SW480 (cell line): ENCODE measurements at regions not wholly inside any gene's neighbourhood (a gene's known extent, or its start where the extent isn't known, plus 50 kb on each side); places are given as distances from the start of the nearest gene placed in this dataset.
"Not testable (repeated sequence)": the region's sequence is repeated elsewhere in the genome, so short reads cannot be mapped to it uniquely, and the experiment has no call there.

Experiments
- DNase-seq: peaks from one replicate; pipeline ENCODE4 v3.0.0-alpha.2; 2016; ENCODE audit warnings: low spot score

DNA sequence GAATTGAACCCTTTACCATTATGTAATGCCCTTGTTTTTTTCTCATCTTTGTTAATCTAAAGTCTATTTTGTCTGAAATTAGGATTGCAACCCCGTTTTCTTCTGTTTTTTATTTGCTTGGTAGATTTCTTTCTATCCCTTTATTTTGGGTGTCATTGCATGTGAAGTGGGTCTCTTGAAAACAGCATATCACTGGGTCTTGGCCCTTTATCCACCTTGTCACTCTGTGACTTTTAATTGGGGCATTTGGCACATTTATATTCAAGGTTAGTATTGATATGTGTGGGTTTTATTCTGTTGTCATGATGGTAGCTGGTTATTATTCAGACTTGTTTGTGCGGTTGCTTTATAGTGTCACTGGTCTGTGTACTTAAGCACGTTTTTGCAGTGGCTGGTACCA lies 117.4 kb upstream of the MARCHF11 start:
- no peak for DNase-seq

DNA sequence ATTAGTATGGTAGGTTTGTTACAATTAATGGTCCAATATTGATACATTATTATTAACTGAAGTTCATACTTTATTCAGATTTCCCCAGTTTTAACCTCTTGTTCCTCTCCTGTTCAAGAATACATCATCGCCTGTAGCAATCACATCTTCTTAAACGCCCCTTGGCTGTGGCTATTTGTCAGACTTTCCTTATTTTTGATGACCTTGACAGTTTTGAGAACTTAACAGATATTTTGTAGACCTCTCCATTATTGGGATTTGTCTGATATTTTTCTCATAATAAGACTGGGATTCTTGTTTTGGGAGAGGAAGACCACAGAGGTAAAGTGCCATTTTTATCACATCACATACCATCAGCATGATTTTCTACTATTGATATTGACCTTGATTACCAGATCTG lies 112.3 kb upstream of the MARCHF11 start:
- DNase-seq, result no peak

DNA sequence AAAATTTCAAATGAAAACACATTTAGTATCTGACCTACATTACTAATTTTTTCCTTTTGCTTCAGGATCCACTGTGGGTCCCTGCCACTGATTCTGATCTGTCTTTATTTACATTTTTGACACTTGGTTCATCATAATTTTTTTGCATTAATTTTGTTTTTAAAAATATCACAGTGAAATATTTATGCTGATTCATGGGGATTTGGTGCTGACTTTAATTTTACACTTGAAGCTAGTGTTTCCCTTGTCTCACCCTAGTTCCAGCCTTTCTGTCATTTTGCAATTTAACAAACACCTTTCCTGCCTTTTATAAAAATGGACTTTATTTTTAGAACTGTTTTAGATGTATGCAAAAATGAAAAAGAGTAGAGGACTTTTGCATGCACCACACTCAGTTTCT lies 111.9 kb upstream of the MARCHF11 start:
- DNase-seq, result no peak

DNA sequence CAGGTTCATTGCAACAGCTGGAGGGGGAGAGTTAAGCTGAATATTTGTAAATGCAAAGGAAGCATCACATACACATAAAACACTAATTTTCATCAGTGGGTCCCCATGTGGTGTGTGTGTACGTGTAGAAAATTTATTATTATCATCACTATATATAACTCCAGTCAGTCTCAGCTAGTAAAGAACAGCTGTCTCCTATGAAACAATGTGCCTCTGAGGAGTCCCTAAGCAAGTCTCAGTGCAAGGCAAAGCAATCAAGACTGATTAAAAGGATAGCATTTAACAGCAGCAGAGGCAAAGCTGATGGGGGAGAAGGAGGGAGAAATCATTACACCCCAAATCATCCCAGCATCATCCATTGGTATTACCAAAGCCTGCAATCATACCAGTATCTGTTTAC lies 104.2 kb upstream of the MARCHF11 start:
- DNase-seq, result no peak

DNA sequence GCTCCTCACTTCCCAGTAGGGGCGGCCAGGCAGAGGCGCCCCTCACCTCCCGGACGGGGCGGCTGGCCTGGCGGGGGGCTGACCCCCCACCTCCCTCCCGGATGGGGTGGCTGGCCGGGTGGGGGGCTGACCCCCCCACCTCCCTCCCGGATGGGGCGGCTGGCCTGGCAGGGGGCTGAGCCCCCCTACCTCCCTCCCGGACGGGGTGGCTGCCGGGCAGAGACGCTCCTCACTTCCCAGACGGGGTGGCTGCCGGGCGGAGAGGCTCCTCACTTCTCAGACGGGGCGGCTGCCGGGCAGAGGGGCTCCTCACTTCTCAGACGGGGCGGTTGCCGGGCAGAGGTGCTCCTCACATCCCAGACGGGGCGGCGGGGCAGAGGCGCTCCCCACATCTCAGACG lies 97.3 kb upstream of the MARCHF11 start:
- DNase-seq, result not testable (repeated sequence)

DNA sequence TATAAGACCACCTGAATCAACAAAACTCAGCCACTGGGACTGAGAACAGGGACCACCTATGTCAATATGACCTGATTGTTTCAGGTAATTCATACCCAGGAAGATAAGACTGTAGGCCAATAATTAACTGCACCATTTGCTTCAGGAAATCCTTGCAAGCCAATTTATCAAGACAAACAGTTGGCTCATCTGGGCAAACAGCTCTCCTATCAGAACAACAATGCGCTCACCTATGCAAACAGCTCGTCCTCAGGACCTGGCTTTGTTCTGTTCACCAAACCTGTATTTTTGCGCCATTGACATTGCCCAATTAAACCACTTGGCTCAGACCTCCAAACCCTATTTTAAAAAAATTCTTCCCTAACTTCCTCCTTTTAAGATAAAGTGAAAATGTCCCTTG lies 92.3 kb upstream of the MARCHF11 start:
- no peak for DNase-seq

DNA sequence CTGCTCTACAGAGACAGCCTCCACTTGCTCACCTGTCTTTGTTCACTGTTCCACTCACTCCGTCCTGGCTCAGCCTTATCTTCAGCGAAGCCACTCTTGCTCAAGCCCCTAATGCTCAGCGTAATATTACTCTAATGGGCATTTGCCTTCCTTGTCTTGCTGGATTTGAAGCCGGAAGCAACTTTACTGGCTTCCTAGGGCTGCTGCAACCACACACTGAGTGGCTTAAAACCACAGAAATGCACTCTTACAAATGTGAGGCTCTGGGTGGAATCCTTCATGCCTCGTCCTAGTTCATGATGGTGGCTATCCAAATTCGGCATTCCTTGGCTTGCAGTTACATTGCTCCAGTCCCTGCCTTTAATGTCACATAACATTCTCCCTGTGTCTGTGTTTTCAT lies 85.5 kb upstream of the MARCHF11 start:
- peak; percentile 23 for DNase-seq

DNA sequence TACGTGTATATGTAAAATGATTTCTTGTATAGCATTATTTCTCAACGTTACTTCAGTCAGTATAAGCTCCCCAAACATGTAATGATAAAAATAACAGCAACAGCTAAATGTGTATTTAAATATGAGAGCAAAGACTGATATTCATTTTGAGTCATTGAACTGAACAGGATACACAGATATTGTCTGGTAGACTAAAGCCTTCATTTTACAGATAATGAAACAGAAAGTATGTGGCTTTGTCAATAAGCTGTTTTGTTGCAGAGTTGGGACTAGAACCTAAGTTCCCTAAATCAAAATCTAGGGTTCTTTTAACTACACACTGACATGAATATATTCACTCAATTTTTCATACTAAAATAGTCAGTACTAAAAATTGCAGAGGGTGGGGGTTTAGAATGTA lies 80.4 kb upstream of the MARCHF11 start:
- no peak for DNase-seq

DNA sequence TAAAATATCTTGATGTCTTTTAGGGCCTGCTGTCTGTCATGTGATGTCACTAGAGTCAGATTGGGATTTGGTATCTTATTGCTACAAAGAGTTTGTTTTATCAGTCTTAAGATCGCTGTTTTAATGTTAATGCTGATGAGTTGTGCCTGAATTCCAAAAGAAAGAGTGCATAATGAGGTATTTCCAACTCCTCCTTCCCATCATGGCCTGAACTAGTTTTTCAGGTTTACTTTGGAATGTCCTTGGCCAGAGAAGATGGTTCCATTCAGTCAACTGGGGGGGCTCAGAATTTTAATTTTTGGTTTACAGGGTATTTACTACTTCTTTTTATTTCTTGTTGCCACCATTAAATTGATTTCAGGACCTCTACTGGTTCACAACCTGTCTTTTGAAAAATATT lies 74.3 kb upstream of the MARCHF11 start:
- no peak for DNase-seq

DNA sequence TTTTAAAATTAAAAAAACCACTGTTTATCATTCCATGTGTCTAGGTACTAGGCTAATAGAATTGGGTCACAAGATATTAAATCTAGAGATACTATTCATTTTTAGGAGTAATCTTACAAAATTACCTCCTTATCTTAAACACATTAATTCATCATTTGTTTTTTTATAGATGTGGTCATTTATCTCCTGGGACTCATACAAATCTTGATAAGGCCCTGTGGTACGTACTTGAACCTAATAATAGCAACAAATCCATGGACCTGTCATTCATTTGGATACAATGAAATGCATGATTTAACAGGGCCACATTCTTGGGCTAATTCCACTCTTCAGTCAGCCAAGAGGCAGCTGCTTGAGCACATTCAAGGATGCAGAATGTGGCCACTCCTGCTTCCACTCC lies 66.4 kb upstream of the MARCHF11 start:
- no peak for DNase-seq

DNA sequence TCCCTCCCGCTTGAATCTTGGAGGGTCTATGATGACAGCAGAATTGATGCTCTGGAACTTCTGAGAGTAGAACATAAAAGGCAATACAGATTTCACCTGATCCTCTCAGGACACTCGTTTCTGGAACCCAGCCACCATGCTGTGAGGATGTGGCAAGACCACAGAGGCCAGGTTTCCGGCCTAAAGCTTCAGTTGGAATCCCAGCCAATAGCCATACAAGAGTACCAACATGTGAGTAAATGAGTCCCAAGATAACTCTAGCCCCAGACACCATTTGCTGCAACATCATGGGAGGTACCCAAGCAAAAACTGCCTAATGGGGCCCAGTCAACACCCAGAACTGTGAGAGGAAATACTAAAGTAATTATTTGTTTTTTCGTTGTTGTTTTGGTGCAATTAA lies 65.7 kb upstream of the MARCHF11 start:
- DNase-seq, result no peak

DNA sequence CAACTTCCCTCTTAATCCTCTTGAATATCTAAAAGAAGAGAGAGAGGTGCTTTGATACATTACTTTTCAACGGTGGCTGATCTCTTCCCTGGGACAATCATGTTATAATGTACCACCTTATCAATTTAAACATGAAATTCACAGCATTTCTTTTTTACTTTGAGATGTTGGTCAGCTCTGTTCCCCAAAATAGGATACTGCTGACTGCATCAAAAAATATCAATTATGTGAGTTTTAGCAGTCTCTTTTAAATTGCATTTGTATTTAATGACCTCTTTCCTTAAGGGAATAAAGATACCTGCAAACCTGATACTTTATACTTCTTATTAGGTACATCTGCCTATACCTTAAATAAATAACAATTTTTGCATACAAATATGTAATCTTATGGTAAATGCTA lies 58.4 kb upstream of the MARCHF11 start:
- DNase-seq, result no peak

DNA sequence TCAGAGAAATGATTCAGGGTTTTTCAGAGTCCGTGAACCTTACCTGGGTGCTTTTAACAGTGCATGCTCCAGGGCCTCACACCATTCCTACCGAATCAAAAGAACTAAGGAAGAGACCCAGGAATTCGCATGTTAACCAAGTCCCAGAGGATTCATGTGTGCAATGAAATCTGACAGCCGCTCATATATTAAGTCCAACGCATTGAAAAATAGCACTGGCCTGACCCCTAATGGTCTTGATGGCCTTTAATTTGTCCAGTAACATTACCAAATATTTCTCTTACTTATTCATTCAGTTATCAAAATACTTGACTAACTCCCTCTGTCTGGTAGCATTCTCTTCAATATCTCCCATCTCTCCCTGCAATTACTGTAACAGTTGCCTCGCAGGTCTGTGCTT lies 55.0 kb upstream of the MARCHF11 start:
- DNase-seq, result no peak

DNA sequence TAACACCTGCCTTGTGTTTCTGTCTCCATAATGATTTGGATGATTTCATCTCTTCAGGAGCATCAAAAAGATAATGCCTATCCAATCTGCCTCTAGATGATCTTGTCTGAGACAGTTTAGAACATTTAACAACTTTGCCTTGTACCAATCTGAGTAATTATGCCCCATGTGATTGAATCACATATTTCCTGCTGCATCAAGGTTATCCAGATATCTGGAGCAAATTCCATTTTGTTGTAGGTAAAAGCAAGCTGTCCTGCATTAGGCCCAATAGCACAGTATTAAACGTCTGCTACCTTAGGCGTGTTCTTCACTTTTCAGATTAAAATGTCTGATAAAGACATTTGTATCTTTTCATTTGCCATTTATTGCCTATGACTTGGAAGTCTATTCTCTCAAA lies 54.1 kb upstream of the MARCHF11 start:
- no peak for DNase-seq

DNA sequence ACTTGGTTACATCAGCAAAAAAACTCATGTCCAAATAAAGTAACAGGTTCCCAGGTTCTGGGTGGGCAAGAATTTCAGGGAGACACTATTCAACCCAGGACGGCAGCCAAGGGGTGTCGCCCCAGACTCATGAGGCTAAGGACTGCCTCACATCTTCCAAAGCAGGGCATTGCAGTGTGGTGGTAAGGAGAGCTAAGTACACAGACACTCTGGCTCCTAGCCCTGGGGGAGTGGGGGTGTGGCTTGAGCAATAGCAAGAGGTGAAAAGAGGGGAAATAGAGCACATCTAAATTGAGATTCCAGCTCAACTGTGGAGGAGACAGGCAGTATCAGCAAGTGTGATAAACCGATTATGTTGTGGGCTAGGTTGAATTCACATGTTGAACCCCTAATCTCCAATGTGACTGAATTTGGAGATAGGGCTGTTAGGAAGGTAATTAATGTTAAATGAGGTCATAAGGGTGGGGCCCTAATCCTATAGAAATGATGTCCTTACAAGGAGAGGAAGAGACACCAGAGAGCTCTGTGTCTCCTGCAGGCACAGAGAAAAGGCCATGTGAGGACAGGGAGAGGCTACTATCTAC lies 49.9 kb upstream of the MARCHF11 start:
- DNase-seq, result no peak
